ENCODE measurements at regions not wholly inside any gene's neighbourhood (a gene's known extent, or its start where the extent isn't known, plus 50 kb on each side); places are given as distances from the start of the nearest gene placed in this dataset.

DNA sequence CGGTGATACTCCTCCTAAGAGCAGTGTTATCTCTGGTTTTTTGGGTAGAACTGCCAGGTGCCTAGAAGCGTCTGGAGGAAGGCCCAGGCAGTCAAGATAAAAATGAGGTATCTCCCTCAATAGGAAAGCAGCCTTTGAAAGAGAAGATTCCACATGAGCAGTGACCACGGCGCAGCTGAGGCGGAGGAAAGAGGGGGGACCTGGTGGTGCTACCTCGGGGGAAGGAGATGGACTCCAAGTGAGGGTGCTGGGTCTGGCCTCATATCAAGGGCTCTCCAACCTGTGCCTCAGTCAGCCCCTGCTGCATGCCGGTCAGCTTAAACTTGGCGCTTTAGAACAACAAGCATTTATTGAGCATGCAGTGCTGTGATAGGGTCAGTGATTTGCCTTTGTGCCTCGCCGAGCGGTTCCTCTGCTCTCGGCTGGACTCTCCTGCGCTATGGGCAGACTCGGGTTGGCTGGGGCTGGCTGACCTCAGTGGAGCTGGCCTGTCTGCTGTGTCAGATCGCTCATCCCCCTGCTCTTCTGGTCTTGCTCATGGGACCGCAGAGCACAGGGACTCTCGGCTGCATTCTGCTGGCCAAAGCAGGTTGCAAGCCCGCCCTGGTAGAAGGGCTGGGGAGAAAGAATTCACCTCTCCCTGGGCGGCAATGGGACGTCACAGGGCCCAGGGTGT lies 121.1 kb upstream of the IRX4 start:
- TF ChIP-seq, protein P1, sequence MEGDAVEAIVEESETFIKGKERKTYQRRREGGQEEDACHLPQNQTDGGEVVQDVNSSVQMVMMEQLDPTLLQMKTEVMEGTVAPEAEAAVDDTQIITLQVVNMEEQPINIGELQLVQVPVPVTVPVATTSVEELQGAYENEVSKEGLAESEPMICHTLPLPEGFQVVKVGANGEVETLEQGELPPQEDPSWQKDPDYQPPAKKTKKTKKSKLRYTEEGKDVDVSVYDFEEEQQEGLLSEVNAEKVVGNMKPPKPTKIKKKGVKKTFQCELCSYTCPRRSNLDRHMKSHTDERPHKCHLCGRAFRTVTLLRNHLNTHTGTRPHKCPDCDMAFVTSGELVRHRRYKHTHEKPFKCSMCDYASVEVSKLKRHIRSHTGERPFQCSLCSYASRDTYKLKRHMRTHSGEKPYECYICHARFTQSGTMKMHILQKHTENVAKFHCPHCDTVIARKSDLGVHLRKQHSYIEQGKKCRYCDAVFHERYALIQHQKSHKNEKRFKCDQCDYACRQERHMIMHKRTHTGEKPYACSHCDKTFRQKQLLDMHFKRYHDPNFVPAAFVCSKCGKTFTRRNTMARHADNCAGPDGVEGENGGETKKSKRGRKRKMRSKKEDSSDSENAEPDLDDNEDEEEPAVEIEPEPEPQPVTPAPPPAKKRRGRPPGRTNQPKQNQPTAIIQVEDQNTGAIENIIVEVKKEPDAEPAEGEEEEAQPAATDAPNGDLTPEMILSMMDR (IDR thresholded peaks at IDR 0.05) = no peak
- TF ChIP-seq ZFX (IDR thresholded peaks at IDR 0.05; ENCODE audit: borderline replicate concordance) = no peak
